Urinary bladder (tissue), 3 donors: ENCODE measurements at regions not wholly inside any gene's neighbourhood (a gene's known extent, or its start where the extent isn't known, plus 50 kb on each side); places are given as distances from the start of the nearest gene placed in this dataset.
"Not testable (repeated sequence)": the region's sequence is repeated elsewhere in the genome, so short reads cannot be mapped to it uniquely, and the experiment has no call there.

Experiments used
- DNase-seq: peaks from one replicate; pipeline ENCODE4 v3.0.0-alpha.2; 2015; ENCODE audit errors: extremely low spot score
- H3K27ac ChIP-seq: one replicate; pipeline ENCODE4 v1.5.1; 2013; ENCODE audit warnings: low read depth, mild to moderate bottlenecking, moderate library complexity
- H3K36me3 ChIP-seq: one replicate; pipeline ENCODE4 v1.6.1; 2013; ENCODE audit warnings: mild to moderate bottlenecking, moderate library complexity; ENCODE audit not compliant: insufficient read depth
- H3K4me1 ChIP-seq: one replicate; pipeline ENCODE4 v1.6.1; 2013; ENCODE audit warnings: mild to moderate bottlenecking, moderate library complexity; ENCODE audit not compliant: insufficient read depth
- H3K4me3 ChIP-seq: one replicate; pipeline ENCODE4 v1.5.1; 2013; ENCODE audit warnings: low read depth, low read length
- WGBS: extraction: QIAGEN DNeasy Blood & Tissue Kit; methylation state at CpG from one replicate; pipeline ENCODE4 v1.1.7; 2013; 5-methylcytosine and 5-hydroxymethylcytosine counted together
- donor health status: healthy with polysubstance abuse.
- donor health status: healthy.

- no peak overlapping the region for H3K4me3 ChIP-seq
- H3K36me3 ChIP-seq: no peaks in the 10 kb centered on the region
- WGBS: 25% methylated on average over 4 of the region's 4 CpGs
- H3K4me1 ChIP-seq: no peaks in the 10 kb centered on the region
- no peak for DNase-seq
- H3K27ac ChIP-seq: no peak overlapping the region
Observed at GRCh38 chr13:75197803-75198202, 284.2 kb downstream of the TBC1D4 start.

GRCh38 chr13:75196147-75196837 is 285.7 kb downstream of the TBC1D4 start:
- no peak for DNase-seq
- 40% methylated on average over 4 of the region's 4 CpGs for WGBS
- no peaks in the 10 kb centered on the region for H3K36me3 ChIP-seq
- no peak overlapping the region for H3K4me3 ChIP-seq
- peak overlapping the region; percentile 10 for H3K27ac ChIP-seq
- H3K4me1 ChIP-seq: no peaks in the 10 kb centered on the region

GRCh38 chr13:75195495-75196146 is 286.3 kb downstream of the TBC1D4 start:
- WGBS: 72% methylated on average over 7 of the region's 7 CpGs
- Histone ChIP-seq H3K27ac (no peak overlapping the region), H3K4me3 (no peak overlapping the region), H3K4me1 (no peaks in the 10 kb centered on the region), H3K36me3 (no peaks in the 10 kb centered on the region)
- no peak for DNase-seq

GRCh38 chr13:75194717-75195462 is 287.1 kb downstream of the TBC1D4 start:
- Histone ChIP-seq H3K27ac (no peak overlapping the region), H3K36me3 (no peaks in the 10 kb centered on the region), H3K4me1 (no peaks in the 10 kb centered on the region), H3K4me3 (no peak overlapping the region)
- WGBS: 48% methylated on average over 5 of the region's 5 CpGs
- DNase-seq: no peak

- Histone ChIP-seq H3K4me1 (no peaks in the 10 kb centered on the region), H3K27ac (no peak overlapping the region), H3K36me3 (no peaks in the 10 kb centered on the region), H3K4me3 (no peak overlapping the region)
- 8% methylated on average over 2 of the region's 2 CpGs for WGBS
- no peak for DNase-seq
Observed at GRCh38 chr13:75186379-75186778, 295.6 kb downstream of the TBC1D4 start.

- no peaks in the 10 kb centered on the region for H3K36me3 ChIP-seq
- no peaks in the 10 kb centered on the region for H3K4me1 ChIP-seq
- H3K27ac ChIP-seq: no peak overlapping the region
- no peak for DNase-seq
- no peak overlapping the region for H3K4me3 ChIP-seq
- 63% methylated on average over 2 of the region's 2 CpGs for WGBS
Observed at GRCh38 chr13:75181906-75182305, 300.1 kb downstream of the TBC1D4 start.

- H3K36me3 ChIP-seq: no peaks in the 10 kb centered on the region
- no peak for DNase-seq
- H3K4me3 ChIP-seq: no peak overlapping the region
- H3K27ac ChIP-seq: no peak overlapping the region
- H3K4me1 ChIP-seq: no peaks in the 10 kb centered on the region
- WGBS: 88% methylated on average over 1 of the region's 1 CpG
Observed at GRCh38 chr13:75180805-75181455, 301.0 kb downstream of the TBC1D4 start.

- Histone ChIP-seq H3K4me1 (no peaks in the 10 kb centered on the region), H3K27ac (no peak overlapping the region), H3K36me3 (no peaks in the 10 kb centered on the region), H3K4me3 (no peak overlapping the region)
- 95% methylated on average over 3 of the region's 3 CpGs for WGBS
- DNase-seq: no peak
Observed at GRCh38 chr13:75178436-75178835, 303.5 kb downstream of the TBC1D4 start.

GRCh38 chr13:75175575-75175974 is 306.4 kb downstream of the TBC1D4 start:
- no peaks in the 10 kb centered on the region for H3K36me3 ChIP-seq
- no peak overlapping the region for H3K4me3 ChIP-seq
- DNase-seq: no peak
- no peaks in the 10 kb centered on the region for H3K4me1 ChIP-seq
- 77% methylated on average over 2 of the region's 2 CpGs for WGBS
- H3K27ac ChIP-seq: no peak overlapping the region

GRCh38 chr13:75175097-75175496 is 306.9 kb downstream of the TBC1D4 start:
- not testable (repeated sequence) for DNase-seq, H3K36me3 ChIP-seq, H3K27ac ChIP-seq, H3K4me1 ChIP-seq, H3K4me3 ChIP-seq
- 97% methylated on average over 2 of the region's 2 CpGs for WGBS

GRCh38 chr13:75174481-75174880 is 307.5 kb downstream of the TBC1D4 start:
- H3K27ac ChIP-seq: no peak overlapping the region
- no peaks in the 10 kb centered on the region for H3K36me3 ChIP-seq
- DNase-seq: no peak
- no peaks in the 10 kb centered on the region for H3K4me1 ChIP-seq
- H3K4me3 ChIP-seq: no peak overlapping the region
- WGBS: 71% methylated on average over 3 of the region's 3 CpGs

GRCh38 chr13:75173457-75174356 is 308.3 kb downstream of the TBC1D4 start:
- Histone ChIP-seq H3K36me3 (no peaks in the 10 kb centered on the region), H3K4me1 (no peaks in the 10 kb centered on the region), H3K27ac (no peak overlapping the region), H3K4me3 (no peak overlapping the region)
- 36% methylated on average over 9 of the region's 9 CpGs for WGBS
- no peak for DNase-seq

- Histone ChIP-seq H3K27ac (no peak overlapping the region), H3K36me3 (no peaks in the 10 kb centered on the region), H3K4me1 (no peaks in the 10 kb centered on the region), H3K4me3 (no peak overlapping the region)
- no peak for DNase-seq
- WGBS: 73% methylated on average over 3 of the region's 3 CpGs
Observed at GRCh38 chr13:75170311-75170710, 311.7 kb downstream of the TBC1D4 start.
